ENCODE measurements at regions not wholly inside any gene's neighbourhood (a gene's known extent, or its start where the extent isn't known, plus 50 kb on each side); places are given as distances from the start of the nearest gene placed in this dataset.

DNA sequence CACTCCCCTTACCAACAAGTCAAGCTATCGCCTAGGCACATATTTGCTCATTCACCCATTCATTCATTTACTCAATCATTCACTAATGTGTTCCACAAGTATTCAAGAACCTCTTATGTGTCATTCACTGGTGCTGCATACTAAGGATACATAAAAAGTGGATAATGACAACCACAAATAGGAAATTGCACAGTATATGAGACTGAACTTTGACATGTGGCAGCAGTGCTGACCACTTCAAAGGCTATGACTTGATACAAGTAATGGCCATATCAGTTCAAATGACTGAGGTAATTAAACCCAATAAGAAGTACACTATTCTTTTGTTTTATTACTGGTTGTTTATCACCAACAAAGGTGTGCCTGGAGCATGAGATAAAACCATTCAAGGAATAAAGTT, 282.5 kb downstream of the KLHL13 start:
- TF ChIP-seq, protein P1, sequence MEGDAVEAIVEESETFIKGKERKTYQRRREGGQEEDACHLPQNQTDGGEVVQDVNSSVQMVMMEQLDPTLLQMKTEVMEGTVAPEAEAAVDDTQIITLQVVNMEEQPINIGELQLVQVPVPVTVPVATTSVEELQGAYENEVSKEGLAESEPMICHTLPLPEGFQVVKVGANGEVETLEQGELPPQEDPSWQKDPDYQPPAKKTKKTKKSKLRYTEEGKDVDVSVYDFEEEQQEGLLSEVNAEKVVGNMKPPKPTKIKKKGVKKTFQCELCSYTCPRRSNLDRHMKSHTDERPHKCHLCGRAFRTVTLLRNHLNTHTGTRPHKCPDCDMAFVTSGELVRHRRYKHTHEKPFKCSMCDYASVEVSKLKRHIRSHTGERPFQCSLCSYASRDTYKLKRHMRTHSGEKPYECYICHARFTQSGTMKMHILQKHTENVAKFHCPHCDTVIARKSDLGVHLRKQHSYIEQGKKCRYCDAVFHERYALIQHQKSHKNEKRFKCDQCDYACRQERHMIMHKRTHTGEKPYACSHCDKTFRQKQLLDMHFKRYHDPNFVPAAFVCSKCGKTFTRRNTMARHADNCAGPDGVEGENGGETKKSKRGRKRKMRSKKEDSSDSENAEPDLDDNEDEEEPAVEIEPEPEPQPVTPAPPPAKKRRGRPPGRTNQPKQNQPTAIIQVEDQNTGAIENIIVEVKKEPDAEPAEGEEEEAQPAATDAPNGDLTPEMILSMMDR (conservative IDR thresholded peaks at IDR 0.05): no peak
- no peak for TF ChIP-seq ZFX (IDR thresholded peaks at IDR 0.05)
